BJ (cell line): ENCODE measurements at regions not wholly inside any gene's neighbourhood (a gene's known extent, or its start where the extent isn't known, plus 50 kb on each side); places are given as distances from the start of the nearest gene placed in this dataset.

Source experiments
- CTCF ChIA-PET: fragments of 350-600 bp; formaldehyde crosslinking; extraction: SDS; loops from one replicate; lab custom pipeline; 2021; ENCODE audit warnings: antibody characterized with exemption, inconsistent platforms; lab: Yijun Ruan, JAX
- POLR2A ChIA-PET: fragments of 300-600 bp; sonication (Branson Sonifier 250); formaldehyde crosslinking; extraction: SDS; loops from one replicate; lab custom pipeline; 2021; ENCODE audit warnings: antibody characterized with exemption; lab: Charles Lee
- DNase-seq: peaks from one replicate; pipeline ENCODE4 v3.0.0-alpha.2; 2011; ENCODE audit warnings: low read depth
- H3K27me3 ChIP-seq: 2 replicates; pipeline ENCODE4 v1.6.0; 2011; ENCODE audit warnings: low read length; ENCODE audit not compliant: control insufficient read depth, insufficient read depth
- H3K36me3 ChIP-seq: 2 replicates; pipeline ENCODE4 v1.5.1; 2011; ENCODE audit warnings: low read length; ENCODE audit not compliant: control insufficient read depth, insufficient read depth
- H3K4me3 ChIP-seq: 2 replicates; pipeline ENCODE4 v1.5.1; 2011; ENCODE audit warnings: low read depth, mild to moderate bottlenecking, control low read depth, low read length
- TF ChIP-seq, protein P1 (sequence below): IDR thresholded peaks from 2 replicates; pipeline ENCODE4 v1.5.1; 2011; ENCODE audit warnings: low read depth, mild to moderate bottlenecking, control low read depth, inconsistent platforms, low read length, moderate library complexity; ENCODE audit not compliant: insufficient read depth

DNA sequence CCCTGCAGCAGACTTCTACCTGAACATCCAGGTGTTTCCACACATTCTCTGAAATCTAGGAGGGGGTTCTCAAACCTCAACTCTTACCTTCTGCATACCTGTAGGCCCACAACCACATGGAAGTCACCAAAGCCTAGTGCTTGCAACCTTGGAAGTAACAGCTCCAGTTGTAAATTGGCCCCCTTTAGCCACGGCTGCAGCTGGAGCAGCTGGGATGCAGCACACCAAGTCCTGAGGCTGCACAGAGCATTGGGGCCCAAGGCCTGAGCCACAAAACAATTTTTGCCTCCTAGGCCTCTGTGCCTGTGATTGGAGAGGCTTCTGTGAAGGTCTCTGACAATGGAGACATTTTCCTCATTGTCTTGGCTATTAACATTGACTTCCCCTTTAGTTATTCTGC is 772.4 kb upstream of the INTU start:
- no peaks in the 10 kb centered on the region for H3K36me3 ChIP-seq
- POLR2A ChIA-PET = no interaction called here
- CTCF ChIA-PET = no interaction called here
- no peaks in the 10 kb centered on the region for H3K27me3 ChIP-seq
- no peak for DNase-seq
- no peak overlapping the region for H3K4me3 ChIP-seq
- TF ChIP-seq, protein P1, sequence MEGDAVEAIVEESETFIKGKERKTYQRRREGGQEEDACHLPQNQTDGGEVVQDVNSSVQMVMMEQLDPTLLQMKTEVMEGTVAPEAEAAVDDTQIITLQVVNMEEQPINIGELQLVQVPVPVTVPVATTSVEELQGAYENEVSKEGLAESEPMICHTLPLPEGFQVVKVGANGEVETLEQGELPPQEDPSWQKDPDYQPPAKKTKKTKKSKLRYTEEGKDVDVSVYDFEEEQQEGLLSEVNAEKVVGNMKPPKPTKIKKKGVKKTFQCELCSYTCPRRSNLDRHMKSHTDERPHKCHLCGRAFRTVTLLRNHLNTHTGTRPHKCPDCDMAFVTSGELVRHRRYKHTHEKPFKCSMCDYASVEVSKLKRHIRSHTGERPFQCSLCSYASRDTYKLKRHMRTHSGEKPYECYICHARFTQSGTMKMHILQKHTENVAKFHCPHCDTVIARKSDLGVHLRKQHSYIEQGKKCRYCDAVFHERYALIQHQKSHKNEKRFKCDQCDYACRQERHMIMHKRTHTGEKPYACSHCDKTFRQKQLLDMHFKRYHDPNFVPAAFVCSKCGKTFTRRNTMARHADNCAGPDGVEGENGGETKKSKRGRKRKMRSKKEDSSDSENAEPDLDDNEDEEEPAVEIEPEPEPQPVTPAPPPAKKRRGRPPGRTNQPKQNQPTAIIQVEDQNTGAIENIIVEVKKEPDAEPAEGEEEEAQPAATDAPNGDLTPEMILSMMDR = no peak

DNA sequence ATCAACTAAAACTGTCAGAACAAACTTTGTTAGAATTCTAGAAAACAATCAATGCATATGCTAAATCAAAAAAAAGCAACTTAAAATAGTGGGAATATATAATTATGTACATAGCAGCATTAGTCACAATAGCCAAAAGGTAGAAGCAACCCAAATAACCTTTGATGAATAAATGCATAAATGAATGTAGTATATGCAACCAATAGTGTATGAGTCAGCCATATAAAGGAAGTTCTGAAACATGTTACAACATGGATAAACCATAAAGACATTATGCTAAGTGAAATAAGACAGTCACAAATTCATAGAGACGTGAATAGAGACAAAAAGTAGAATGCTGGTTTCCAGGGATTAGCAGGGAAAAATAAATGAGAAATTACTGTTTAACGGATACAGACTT is 762.8 kb upstream of the INTU start:
- H3K27me3 ChIP-seq = no peaks in the 10 kb centered on the region
- CTCF ChIA-PET = no interaction called here
- TF ChIP-seq, protein P1 = no peak
- POLR2A ChIA-PET = no interaction called here
- DNase-seq = no peak
- no peaks in the 10 kb centered on the region for H3K36me3 ChIP-seq
- H3K4me3 ChIP-seq = no peak overlapping the region

DNA sequence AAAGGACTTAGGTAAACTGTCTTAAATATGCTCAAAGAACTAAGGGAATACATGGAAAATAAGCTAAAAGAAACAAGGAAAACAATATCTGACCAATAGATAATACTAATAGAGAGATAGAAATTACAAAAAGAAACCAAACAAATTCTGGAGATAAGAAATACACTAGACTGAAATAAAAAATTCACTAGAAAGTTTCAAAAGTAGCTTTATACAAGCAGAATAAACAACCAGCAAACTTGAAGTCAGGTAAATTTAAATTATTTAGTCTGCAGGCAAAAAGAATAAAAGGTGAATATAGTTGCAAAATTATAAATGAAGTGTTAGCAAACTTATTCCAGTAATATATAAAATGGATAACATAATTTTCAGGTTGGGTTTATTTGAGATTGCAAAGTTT is 760.9 kb upstream of the INTU start:
- POLR2A ChIA-PET = no interaction called here
- no peaks in the 10 kb centered on the region for H3K27me3 ChIP-seq
- no peaks in the 10 kb centered on the region for H3K36me3 ChIP-seq
- CTCF ChIA-PET = no interaction called here
- H3K4me3 ChIP-seq = no peak overlapping the region
- TF ChIP-seq, protein P1 = no peak
- no peak for DNase-seq

DNA sequence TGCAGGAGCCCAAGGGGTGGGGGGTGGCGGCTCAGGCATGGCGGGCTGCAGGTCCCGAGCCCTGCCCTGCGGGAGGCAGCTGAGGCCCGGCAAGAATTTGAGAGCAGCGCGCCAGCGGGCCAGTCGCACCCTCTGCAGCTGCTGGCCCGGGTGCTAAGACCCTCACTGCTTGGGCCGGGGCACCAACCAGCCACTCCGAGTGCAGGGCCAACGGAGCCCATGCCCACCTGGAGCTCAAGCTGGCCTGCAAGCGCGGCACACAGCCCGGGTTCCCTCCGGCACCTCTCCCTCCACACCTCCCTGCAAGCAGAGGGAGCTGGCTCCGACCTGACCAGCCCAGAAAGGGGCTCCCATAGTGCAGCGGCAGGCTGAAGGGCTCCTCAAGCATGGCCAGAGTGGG is 758.2 kb upstream of the INTU start:
- TF ChIP-seq, protein P1 = no peak
- Histone ChIP-seq H3K27me3 (no peaks in the 10 kb centered on the region), H3K4me3 (no peak overlapping the region), H3K36me3 (no peaks in the 10 kb centered on the region)
- no peak for DNase-seq
- ChIA-PET CTCF (no interaction called here), POLR2A (no interaction called here)

DNA sequence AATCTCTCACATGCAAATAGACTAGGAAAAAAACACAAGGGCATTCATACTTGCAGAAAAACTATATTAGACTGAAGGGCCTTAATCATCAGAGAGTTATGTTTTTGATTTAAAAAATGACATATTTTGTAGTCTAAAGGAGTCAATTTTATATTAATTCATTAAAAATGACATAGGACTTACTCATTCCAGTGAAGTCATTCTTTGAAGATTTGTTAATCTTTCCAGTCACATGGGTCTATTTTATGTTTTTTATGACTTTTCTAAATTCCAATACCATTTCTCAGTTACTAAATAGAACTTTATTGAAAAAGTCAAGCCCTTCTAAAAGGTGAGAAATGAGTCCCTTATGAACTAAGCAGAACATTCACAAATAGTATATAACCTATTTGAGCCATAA is 743.8 kb upstream of the INTU start:
- peak; percentile 54 for DNase-seq

More for the DNA sequence above, 743.8 kb upstream of the INTU start:
- Histone ChIP-seq H3K27me3 (no peaks in the 10 kb centered on the region), H3K4me3 (no peak overlapping the region), H3K36me3 (no peaks in the 10 kb centered on the region)
- ChIA-PET POLR2A (no interaction called here), CTCF (no interaction called here)
- TF ChIP-seq, protein P1 = no peak
